ENCODE measurements at regions not wholly inside any gene's neighbourhood (a gene's known extent, or its start where the extent isn't known, plus 50 kb on each side); places are given as distances from the start of the nearest gene placed in this dataset.
"Not testable (repeated sequence)": the region's sequence is repeated elsewhere in the genome, so short reads cannot be mapped to it uniquely, and the experiment has no call there.

GRCh38 chr20:30949761-30950160 lies 307.7 kb upstream of the DEFB115 start:
- H4K8ac ChIP-seq (ENCODE audit: low read depth in 2 of 2, low read length in 2 of 2), result no peak overlapping the region
- intact Hi-C loops (cut with micrococcal nuclease), result no loop called here
- TF ChIP-seq CHD1 (IDR thresholded peaks at IDR 0.05; ENCODE audit: low read depth, low read length) (no peak), BHLHE40 (IDR thresholded peaks at IDR 0.05; ENCODE audit: low read depth, low read length) (no peak), FOS (IDR thresholded peaks at IDR 0.05; ENCODE audit: low read depth, low read length) (no peak), MAZ (IDR thresholded peaks at IDR 0.05; ENCODE audit: borderline replicate concordance, low read depth, low read length) (no peak), POLR2A (IDR thresholded peaks at IDR 0.05; ENCODE audit: low read depth, low read length) (no peak)
- H3K27ac ChIP-seq (ENCODE audit: insufficient read depth, low read length), result no peak overlapping the region
- H2BK120ac ChIP-seq (ENCODE audit: low read depth, low read length), result no peak overlapping the region
- no peak overlapping the region for H2BK20ac ChIP-seq (ENCODE audit: low read depth, low read length)
- H2AFZ ChIP-seq (replicated peaks; ENCODE audit: low read length, poor library complexity), result no peak overlapping the region
- H3K9me1 ChIP-seq (ENCODE audit: insufficient read depth, low read length), result no peaks in the 10 kb centered on the region
- H3K4me2 ChIP-seq (ENCODE audit: low read depth, low read length), result no peak overlapping the region
- no peak overlapping the region for H3K18ac ChIP-seq (ENCODE audit: low read depth, low read length)
- no peak overlapping the region for H3K14ac ChIP-seq (replicated peaks; ENCODE audit: low read depth, low read length)
- H4K5ac ChIP-seq (ENCODE audit: low read depth, low read length), result no peak overlapping the region
- no CpG with 5 or more reads among the region's 13 CpGs for WGBS, 2 experiments (ENCODE audit: extremely low coverage in 2 of 2, insufficient read length in 1 of 2)
- H3K36me3 ChIP-seq (ENCODE audit: control insufficient read depth, insufficient read depth, low read length), result no peaks in the 10 kb centered on the region
- CTCF ChIA-PET, result no interaction called here
- in situ Hi-C loops (cut with MboI; ENCODE audit: low sequenced_read_pairs), result no loop called here
- H2BK5ac ChIP-seq (ENCODE audit: low read depth, low read length, poor library complexity, severe bottlenecking), result no peak overlapping the region
- no peak overlapping the region for H3K23ac ChIP-seq (ENCODE audit: low read depth, low read length)
- no peak overlapping the region for H3K4ac ChIP-seq (ENCODE audit: low read depth, low read length)
- H3K9ac ChIP-seq (ENCODE audit: low read depth, low read length), result no peak overlapping the region
- no peak overlapping the region for H2AK5ac ChIP-seq (ENCODE audit: low read depth, low read length)
- ATAC-seq (ENCODE audit: low read depth) (no peak), DNase-seq (no peak)
- 0 out of 2 replicates have a peak, but pooled peaks cover 3% of the 10 kb centered on the region for H3K9me3 ChIP-seq (ENCODE audit: control insufficient read depth, insufficient read depth, low read length)
- no peaks in the 10 kb centered on the region for H4K20me1 ChIP-seq (ENCODE audit: insufficient read depth, low read length)
- H2BK15ac ChIP-seq (ENCODE audit: low read depth, low read length), result no peak overlapping the region
- H3K4me1 ChIP-seq (ENCODE audit: control insufficient read depth, insufficient read depth, low read length), result no peaks in the 10 kb centered on the region
- dilution Hi-C loops (cut with HindIII; ENCODE audit: low sequenced_read_pairs, unreplicated experiment), result no loop called here
- H3K4me3 ChIP-seq (ENCODE audit: insufficient read depth, low read depth, low read length), result no peak overlapping the region
- no peak overlapping the region for H4K91ac ChIP-seq (ENCODE audit: insufficient read depth, low read depth, low read length)
- H3K27me3 ChIP-seq (ENCODE audit: control insufficient read depth, insufficient read depth, low read length), result no peaks in the 10 kb centered on the region
- BruUV-seq (replicated peaks), result no TSS peak
- no peak overlapping the region for H3K56ac ChIP-seq (ENCODE audit: extremely low read depth, insufficient read depth, low read length)
- POLR2A ChIA-PET (ENCODE audit: unreplicated experiment), result no interaction called here
- no peak overlapping the region for H2AK9ac ChIP-seq (replicated peaks; ENCODE audit: low read depth, low read length, poor library complexity)
- no peaks in the 10 kb centered on the region for H3K79me1 ChIP-seq (ENCODE audit: low read depth in 1 of 2, low read length in 2 of 2)

- H4K8ac ChIP-seq (ENCODE audit: low read depth in 2 of 2, low read length in 2 of 2); H3K27ac ChIP-seq (ENCODE audit: insufficient read depth, low read length); H4K20me1 ChIP-seq (ENCODE audit: insufficient read depth, low read length); H2AFZ ChIP-seq (replicated peaks; ENCODE audit: low read length, poor library complexity); H3K4ac ChIP-seq (ENCODE audit: low read depth, low read length); intact Hi-C loops (cut with micrococcal nuclease); H3K18ac ChIP-seq (ENCODE audit: low read depth, low read length); H3K56ac ChIP-seq (ENCODE audit: extremely low read depth, insufficient read depth, low read length); DNase-seq; H3K9me3 ChIP-seq (ENCODE audit: control insufficient read depth, insufficient read depth, low read length); CTCF ChIA-PET; H4K5ac ChIP-seq (ENCODE audit: low read depth, low read length); H3K9ac ChIP-seq (ENCODE audit: low read depth, low read length); H3K23ac ChIP-seq (ENCODE audit: low read depth, low read length); H4K91ac ChIP-seq (ENCODE audit: insufficient read depth, low read depth, low read length); H3K4me2 ChIP-seq (ENCODE audit: low read depth, low read length); H3K36me3 ChIP-seq (ENCODE audit: control insufficient read depth, insufficient read depth, low read length); H2BK5ac ChIP-seq (ENCODE audit: low read depth, low read length, poor library complexity, severe bottlenecking); H3K79me1 ChIP-seq (ENCODE audit: low read depth in 1 of 2, low read length in 2 of 2); H2AK9ac ChIP-seq (replicated peaks; ENCODE audit: low read depth, low read length, poor library complexity); H2BK120ac ChIP-seq (ENCODE audit: low read depth, low read length); ATAC-seq (ENCODE audit: low read depth); H3K27me3 ChIP-seq (ENCODE audit: control insufficient read depth, insufficient read depth, low read length); H2BK20ac ChIP-seq (ENCODE audit: low read depth, low read length); H3K9me1 ChIP-seq (ENCODE audit: insufficient read depth, low read length); BruUV-seq (replicated peaks); H3K4me3 ChIP-seq (ENCODE audit: insufficient read depth, low read depth, low read length); H2BK15ac ChIP-seq (ENCODE audit: low read depth, low read length); in situ Hi-C loops (cut with MboI; ENCODE audit: low sequenced_read_pairs); H3K4me1 ChIP-seq (ENCODE audit: control insufficient read depth, insufficient read depth, low read length); dilution Hi-C loops (cut with HindIII; ENCODE audit: low sequenced_read_pairs, unreplicated experiment); POLR2A ChIA-PET (ENCODE audit: unreplicated experiment); H3K14ac ChIP-seq (replicated peaks; ENCODE audit: low read depth, low read length); H2AK5ac ChIP-seq (ENCODE audit: low read depth, low read length): not testable (repeated sequence)
- no CpG with 5 or more reads among the region's 3 CpGs for WGBS, 2 experiments (ENCODE audit: extremely low coverage in 2 of 2, insufficient read length in 1 of 2)
Observed at GRCh38 chr20:30951088-30951487, 306.4 kb upstream of the DEFB115 start.

Measured in IMR-90 (cell line).